GM19240 (cell line): ENCODE measurements at regions not wholly inside any gene's neighbourhood (a gene's known extent, or its start where the extent isn't known, plus 50 kb on each side); places are given as distances from the start of the nearest gene placed in this dataset.
"Not testable (repeated sequence)": the region's sequence is repeated elsewhere in the genome, so short reads cannot be mapped to it uniquely, and the experiment has no call there.

Experiments
- DNase-seq: peaks from one replicate; pipeline ENCODE4 v3.0.0; 2011; ENCODE audit warnings: low spot score; ENCODE audit not compliant: insufficient read length

- DNase-seq = no peak
These were observed 303.3 kb upstream of the GULP1 start for GRCh38 chr2:187988348-187988747.

- DNase-seq = no peak
These were observed 301.6 kb upstream of the GULP1 start for GRCh38 chr2:187989925-187990623.

- DNase-seq = no peak
These were observed 300.3 kb upstream of the GULP1 start for GRCh38 chr2:187991389-187991788.

- DNase-seq = no peak
These were observed 297.0 kb upstream of the GULP1 start for GRCh38 chr2:187994464-187995331.

- DNase-seq = no peak
These were observed 296.1 kb upstream of the GULP1 start for GRCh38 chr2:187995556-187995955.

GRCh38 chr2:187996630-187997029 lies 295.0 kb upstream of the GULP1 start:
- no peak for DNase-seq

GRCh38 chr2:188000189-188000588 lies 291.5 kb upstream of the GULP1 start:
- DNase-seq = no peak

- DNase-seq = no peak
These were observed 287.9 kb upstream of the GULP1 start for GRCh38 chr2:188003800-188004199.

- DNase-seq = no peak
These were observed 277.9 kb upstream of the GULP1 start for GRCh38 chr2:188013767-188014166.

GRCh38 chr2:188016917-188017316 lies 274.8 kb upstream of the GULP1 start:
- DNase-seq = no peak

- DNase-seq = no peak
These were observed 269.3 kb upstream of the GULP1 start for GRCh38 chr2:188022389-188022788.

GRCh38 chr2:188023035-188023434 lies 268.6 kb upstream of the GULP1 start:
- DNase-seq = no peak

GRCh38 chr2:188024811-188025210 lies 266.9 kb upstream of the GULP1 start:
- DNase-seq = no peak

GRCh38 chr2:188028739-188029138 lies 262.9 kb upstream of the GULP1 start:
- no peak for DNase-seq

- DNase-seq = no peak
These were observed 259.4 kb upstream of the GULP1 start for GRCh38 chr2:188032306-188032705.

GRCh38 chr2:188032786-188033185 lies 258.9 kb upstream of the GULP1 start:
- no peak for DNase-seq

- DNase-seq = not testable (repeated sequence)
These were observed 258.4 kb upstream of the GULP1 start for GRCh38 chr2:188033240-188033639.

- DNase-seq = not testable (repeated sequence)
These were observed 257.6 kb upstream of the GULP1 start for GRCh38 chr2:188034102-188034501.

- DNase-seq = not testable (repeated sequence)
These were observed 256.3 kb upstream of the GULP1 start for GRCh38 chr2:188035377-188035776.

- DNase-seq = not testable (repeated sequence)
These were observed 254.9 kb upstream of the GULP1 start for GRCh38 chr2:188036786-188037185.

GRCh38 chr2:188039307-188039706 lies 252.4 kb upstream of the GULP1 start:
- DNase-seq = no peak

- DNase-seq = no peak
These were observed 249.3 kb upstream of the GULP1 start for GRCh38 chr2:188042412-188042811.

- no peak for DNase-seq
These were observed 246.7 kb upstream of the GULP1 start for GRCh38 chr2:188045016-188045415.
